Smooth muscle cell (in vitro differentiated cells): ENCODE measurements at regions not wholly inside any gene's neighbourhood (a gene's known extent, or its start where the extent isn't known, plus 50 kb on each side); places are given as distances from the start of the nearest gene placed in this dataset.
A peak's percentile ranks its signal among the peaks of the same experiment; 100 is the strongest.

Source experiments
- DNase-seq: peaks from one replicate; lab custom pipeline; 2025; ENCODE audit not compliant: unreplicated experiment; lab: John Stamatoyannopoulos, UW
- H2AFZ ChIP-seq: fragments of 200-600 bp; sonication (generic); 2 replicates; pipeline ENCODE4 v1.6.0; 2016; ENCODE audit warnings: antibody characterized with exemption, low read depth, mild to moderate bottlenecking
- H3F3A ChIP-seq: fragments of 200-600 bp; sonication (generic); 2 replicates; pipeline ENCODE4 v1.6.0; 2017; ENCODE audit warnings: antibody characterized with exemption, low read depth
- H3K27ac ChIP-seq: fragments of 200-600 bp; sonication (generic); 2 replicates; pipeline ENCODE4 v1.5.1; 2016; ENCODE audit warnings: low read depth, mild to moderate bottlenecking
- H3K27me3 ChIP-seq: fragments of 200-600 bp; sonication (generic); 2 replicates; pipeline ENCODE4 v1.6.1; 2016; ENCODE audit warnings: low read depth, mild to moderate bottlenecking
- H3K36me3 ChIP-seq: fragments of 200-600 bp; sonication (generic); 2 replicates; pipeline ENCODE4 v1.5.1; 2016; ENCODE audit warnings: low read depth
- H3K4me1 ChIP-seq: fragments of 200-600 bp; sonication (generic); 2 replicates; pipeline ENCODE4 v1.5.1; 2016; ENCODE audit warnings: low read depth
- H3K4me2 ChIP-seq: fragments of 200-600 bp; sonication (generic); 2 replicates; pipeline ENCODE4 v1.6.0; 2016; ENCODE audit warnings: mild to moderate bottlenecking
- H3K4me3 ChIP-seq: fragments of 200-600 bp; sonication (generic); 2 replicates; pipeline ENCODE4 v1.5.1; 2016; ENCODE audit warnings: mild to moderate bottlenecking
- H3K79me2 ChIP-seq: fragments of 200-600 bp; sonication (generic); 2 replicates; pipeline ENCODE4 v1.6.0; 2016; ENCODE audit warnings: low read depth, mild to moderate bottlenecking
- H3K9ac ChIP-seq: fragments of 200-600 bp; sonication (generic); 2 replicates; pipeline ENCODE4 v1.6.0; 2016; ENCODE audit warnings: low read depth
- H3K9me3 ChIP-seq: fragments of 200-600 bp; sonication (generic); replicated peaks from 2 replicates; pipeline ENCODE4 v1.5.1; 2016; ENCODE audit warnings: low read depth
- H4K20me1 ChIP-seq: fragments of 200-600 bp; sonication (generic); 2 replicates; pipeline ENCODE4 v1.6.0; 2016; ENCODE audit warnings: low read depth
- WGBS: methylation state at CpG from one replicate; pipeline ENCODE4 v1.1.7; 2016; ENCODE audit warnings: low lambda C conversion rate; 5-methylcytosine and 5-hydroxymethylcytosine counted together
- TF ChIP-seq, protein P1 (sequence below): fragments of 200-600 bp; sonication (generic); IDR thresholded peaks from 2 replicates; pipeline ENCODE4 v1.5.1; 2017; ENCODE audit warnings: borderline replicate concordance, mild to moderate bottlenecking, antibody characterized with exemption; ENCODE audit not compliant: insufficient read depth, poor library complexity, severe bottlenecking

DNA sequence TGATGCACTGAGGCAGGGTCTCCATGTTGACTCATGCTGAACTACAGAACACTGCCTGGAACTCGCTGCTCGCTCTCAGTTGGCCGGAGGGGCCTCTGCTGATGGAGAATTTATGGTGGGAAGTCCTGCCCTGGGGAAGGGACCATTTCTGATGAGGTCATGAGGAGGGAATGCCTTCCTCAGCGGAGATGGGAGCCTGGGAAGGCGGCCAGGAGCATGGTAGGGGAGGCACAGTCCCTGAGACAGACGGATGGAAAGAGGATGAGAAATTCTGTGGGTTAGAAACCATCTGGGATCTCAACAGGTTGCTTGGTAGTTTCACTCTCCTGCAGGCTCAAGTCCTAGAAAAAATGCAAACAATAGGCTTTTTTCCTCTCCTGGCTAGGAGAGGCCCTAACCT lies 56.8 kb upstream of the TPM1 start:
- 9% methylated on average over 6 of the region's 6 CpGs for WGBS
- peak overlapping the region; percentile 13 for H3K4me2 ChIP-seq
- TF ChIP-seq, protein P1, sequence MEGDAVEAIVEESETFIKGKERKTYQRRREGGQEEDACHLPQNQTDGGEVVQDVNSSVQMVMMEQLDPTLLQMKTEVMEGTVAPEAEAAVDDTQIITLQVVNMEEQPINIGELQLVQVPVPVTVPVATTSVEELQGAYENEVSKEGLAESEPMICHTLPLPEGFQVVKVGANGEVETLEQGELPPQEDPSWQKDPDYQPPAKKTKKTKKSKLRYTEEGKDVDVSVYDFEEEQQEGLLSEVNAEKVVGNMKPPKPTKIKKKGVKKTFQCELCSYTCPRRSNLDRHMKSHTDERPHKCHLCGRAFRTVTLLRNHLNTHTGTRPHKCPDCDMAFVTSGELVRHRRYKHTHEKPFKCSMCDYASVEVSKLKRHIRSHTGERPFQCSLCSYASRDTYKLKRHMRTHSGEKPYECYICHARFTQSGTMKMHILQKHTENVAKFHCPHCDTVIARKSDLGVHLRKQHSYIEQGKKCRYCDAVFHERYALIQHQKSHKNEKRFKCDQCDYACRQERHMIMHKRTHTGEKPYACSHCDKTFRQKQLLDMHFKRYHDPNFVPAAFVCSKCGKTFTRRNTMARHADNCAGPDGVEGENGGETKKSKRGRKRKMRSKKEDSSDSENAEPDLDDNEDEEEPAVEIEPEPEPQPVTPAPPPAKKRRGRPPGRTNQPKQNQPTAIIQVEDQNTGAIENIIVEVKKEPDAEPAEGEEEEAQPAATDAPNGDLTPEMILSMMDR, result no peak

DNA sequence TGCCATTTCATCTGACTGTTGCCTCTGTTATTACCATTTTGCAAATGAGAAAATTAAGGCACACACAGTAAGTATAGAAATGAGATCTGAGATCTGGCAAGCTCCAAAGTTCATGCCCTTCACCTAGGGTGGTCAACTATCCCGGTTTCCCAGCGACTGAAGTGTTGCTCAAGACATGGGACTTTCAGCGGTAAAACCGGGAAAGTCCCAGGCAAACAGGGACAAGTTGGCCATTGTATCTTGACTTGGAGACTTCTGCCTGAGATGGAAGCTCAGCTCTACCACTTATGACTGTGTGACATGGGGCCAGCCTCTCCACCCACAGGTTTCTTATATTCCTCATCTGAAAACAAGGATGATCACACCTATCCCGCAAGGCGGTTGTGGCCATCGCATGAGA lies 55.6 kb upstream of the TPM1 start:
- H3K9ac ChIP-seq, result no peak overlapping the region
- H3K36me3 ChIP-seq, result no peaks in the 10 kb centered on the region
- H3K79me2 ChIP-seq, result no peaks in the 10 kb centered on the region
- H3K27me3 ChIP-seq, result no peaks in the 10 kb centered on the region
- no peak for DNase-seq
- TF ChIP-seq, protein P1, result no peak
- no peak overlapping the region for H3K4me2 ChIP-seq
- WGBS, result 97% methylated on average over 7 of the region's 7 CpGs
- H3F3A ChIP-seq, result no peaks in the 10 kb centered on the region
- peaks cover 10% of the 10 kb centered on the region for H3K4me1 ChIP-seq
- no peak overlapping the region for H3K27ac ChIP-seq
- H3K4me3 ChIP-seq, result no peak overlapping the region
- H4K20me1 ChIP-seq, result no peaks in the 10 kb centered on the region
- no peaks in the 10 kb centered on the region for H3K9me3 ChIP-seq
- no peak overlapping the region for H2AFZ ChIP-seq

More for the DNA sequence above, 56.8 kb upstream of the TPM1 start:
- no peak for DNase-seq
- Histone ChIP-seq H4K20me1 (no peaks in the 10 kb centered on the region), H3K9ac (no peak overlapping the region), H3K4me1 (peaks cover 10% of the 10 kb centered on the region), H3K27ac (peak overlapping the region; percentile 23), H3F3A (no peaks in the 10 kb centered on the region), H3K36me3 (no peaks in the 10 kb centered on the region), H2AFZ (peak overlapping the region; percentile 18), H3K9me3 (no peaks in the 10 kb centered on the region), H3K4me3 (no peak overlapping the region), H3K79me2 (no peaks in the 10 kb centered on the region), H3K27me3 (no peaks in the 10 kb centered on the region)

DNA sequence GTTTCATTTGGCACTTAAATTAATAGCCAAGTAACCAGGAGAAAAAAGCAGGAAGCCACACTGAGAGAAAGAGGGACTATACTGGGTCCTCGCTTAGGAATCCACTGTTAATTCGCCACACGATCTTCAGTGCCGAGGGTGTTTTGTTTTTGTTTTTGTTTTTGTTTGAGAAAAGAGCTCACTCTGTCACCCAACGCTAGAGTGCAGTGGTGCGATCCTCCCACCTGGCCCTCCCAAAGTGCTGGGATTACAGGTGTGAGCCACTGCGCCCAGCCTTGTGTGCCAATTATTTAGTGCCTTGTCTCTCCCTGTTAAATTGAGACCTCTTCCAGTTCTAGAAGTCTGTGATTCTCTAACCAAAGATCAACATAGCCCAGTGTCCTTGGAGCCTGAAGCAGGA lies 53.8 kb upstream of the TPM1 start:
- no peak overlapping the region for H3K4me2 ChIP-seq
- DNase-seq, result no peak
- H3K9ac ChIP-seq, result no peak overlapping the region
- no peaks in the 10 kb centered on the region for H4K20me1 ChIP-seq
- H3K27me3 ChIP-seq, result no peaks in the 10 kb centered on the region
- H3K9me3 ChIP-seq, result no peaks in the 10 kb centered on the region
- H3K4me3 ChIP-seq, result no peak overlapping the region
- H3K27ac ChIP-seq, result no peak overlapping the region
- TF ChIP-seq, protein P1, result no peak
- peaks cover 23% of the 10 kb centered on the region for H3K4me1 ChIP-seq
- no peak overlapping the region for H2AFZ ChIP-seq
- H3K79me2 ChIP-seq, result no peaks in the 10 kb centered on the region
- H3F3A ChIP-seq, result no peaks in the 10 kb centered on the region
- WGBS, result 86% methylated on average over 7 of the region's 7 CpGs
- no peaks in the 10 kb centered on the region for H3K36me3 ChIP-seq

DNA sequence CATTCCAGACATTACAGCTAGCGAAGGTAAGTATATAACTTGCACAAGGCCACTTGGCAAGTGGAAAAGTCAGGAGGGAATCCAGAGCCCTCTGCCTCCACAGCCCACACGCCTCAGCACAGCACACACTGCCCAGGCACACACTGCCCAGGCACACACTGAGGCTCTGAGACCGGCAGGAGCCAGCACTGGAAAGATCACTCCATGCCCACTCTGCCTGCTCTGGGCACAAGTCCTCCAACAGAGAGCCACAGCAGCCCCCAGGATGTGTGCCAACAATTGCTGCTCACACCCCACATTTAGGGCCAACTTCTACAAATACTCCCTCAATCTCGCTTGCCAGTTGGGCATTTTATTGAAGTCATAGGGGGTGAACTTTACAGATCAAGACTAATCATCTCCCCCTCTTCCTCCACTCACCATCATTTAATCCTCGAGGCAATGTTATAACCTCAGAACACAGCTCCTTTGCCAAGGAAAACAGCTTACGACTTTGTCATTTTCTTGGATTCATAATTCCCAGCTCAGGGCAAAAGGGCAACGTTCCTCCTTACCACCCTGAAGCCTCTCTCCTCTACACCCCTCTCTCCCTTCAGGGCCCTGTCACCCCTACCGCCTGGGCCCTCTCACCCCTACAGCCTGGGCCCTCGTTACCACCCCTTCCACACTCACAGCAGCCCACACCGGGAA lies 53.0 kb upstream of the TPM1 start:
- no peak overlapping the region for H2AFZ ChIP-seq

More for the DNA sequence above, 53.0 kb upstream of the TPM1 start:
- 77% methylated on average over 10 of the region's 10 CpGs for WGBS
- H3K4me3 ChIP-seq, result no peak overlapping the region
- no peaks in the 10 kb centered on the region for H3K27me3 ChIP-seq
- no peaks in the 10 kb centered on the region for H3K36me3 ChIP-seq
- H3K9ac ChIP-seq, result no peak overlapping the region
- H3K4me2 ChIP-seq, result no peak overlapping the region
- peaks cover 23% of the 10 kb centered on the region for H3K4me1 ChIP-seq
- no peaks in the 10 kb centered on the region for H3F3A ChIP-seq
- TF ChIP-seq, protein P1, result no peak
- no peaks in the 10 kb centered on the region for H3K79me2 ChIP-seq
- H3K27ac ChIP-seq, result no peak overlapping the region
- no peak for DNase-seq
- H4K20me1 ChIP-seq, result no peaks in the 10 kb centered on the region
- no peaks in the 10 kb centered on the region for H3K9me3 ChIP-seq
